ENCODE measurements at regions not wholly inside any gene's neighbourhood (a gene's known extent, or its start where the extent isn't known, plus 50 kb on each side); places are given as distances from the start of the nearest gene placed in this dataset.

DNA sequence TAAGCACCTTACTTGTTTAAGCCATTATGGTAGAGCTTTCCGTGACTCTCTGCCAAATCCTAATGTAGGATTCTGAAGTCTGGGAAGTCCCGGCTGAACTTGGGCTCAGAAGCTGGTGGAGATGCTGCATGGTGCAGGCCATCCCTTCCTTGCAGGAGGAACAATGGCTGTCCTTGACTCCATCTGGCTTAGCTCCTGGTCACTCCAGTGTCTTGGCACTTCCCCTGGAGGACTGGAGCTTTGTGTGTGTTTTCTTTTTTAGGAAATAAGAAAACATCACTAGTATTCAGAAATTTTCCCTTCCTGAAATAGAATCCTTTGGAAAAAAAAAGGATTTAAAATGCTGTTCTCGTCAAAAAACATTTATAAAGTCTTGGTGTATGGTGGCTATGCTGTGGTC lies 209.3 kb upstream of the ROPN1 start:
- no peak for DNase-seq

DNA sequence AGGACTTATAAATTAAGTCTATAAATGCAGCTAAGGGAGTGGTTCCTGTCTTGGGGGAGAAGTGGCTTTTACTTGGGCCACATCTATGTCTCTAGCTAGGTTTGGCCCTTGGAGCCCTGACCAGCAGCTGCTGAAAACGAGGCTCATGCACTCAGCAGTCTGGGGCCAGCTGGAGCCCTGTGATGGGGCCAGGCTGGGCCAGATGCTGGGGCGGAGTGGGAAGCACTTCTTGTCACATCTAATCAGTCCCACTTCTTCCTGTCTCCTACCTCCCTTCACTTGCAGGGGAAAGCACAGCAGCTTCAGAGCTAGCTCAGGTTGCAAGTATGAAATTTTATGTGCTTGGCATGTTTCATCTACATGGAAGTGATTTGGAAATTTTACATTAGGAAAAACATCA lies 209.9 kb upstream of the ROPN1 start:
- DNase-seq = peak in 1 of 3 experiments; percentile 11

DNA sequence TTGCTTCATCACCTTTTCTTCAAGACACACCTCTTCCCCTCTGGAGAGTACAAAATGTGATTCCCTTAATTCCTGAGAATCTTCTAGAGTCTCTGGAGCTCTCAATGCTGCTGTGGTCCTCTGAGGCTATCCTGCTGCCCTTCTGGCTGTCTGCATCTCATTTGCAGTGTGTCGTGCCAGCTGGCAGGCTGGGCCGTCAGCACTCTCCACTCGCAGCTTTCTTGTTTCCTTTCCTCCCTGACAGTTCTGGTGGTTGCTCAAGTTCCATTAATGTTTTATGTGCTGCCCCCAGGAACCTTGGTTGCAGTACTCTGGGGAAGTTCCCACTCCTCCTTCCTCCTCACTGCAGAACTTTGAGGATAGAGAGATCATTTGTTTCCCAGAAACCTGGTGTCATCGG lies 210.8 kb upstream of the ROPN1 start:
- no peak for DNase-seq

DNA sequence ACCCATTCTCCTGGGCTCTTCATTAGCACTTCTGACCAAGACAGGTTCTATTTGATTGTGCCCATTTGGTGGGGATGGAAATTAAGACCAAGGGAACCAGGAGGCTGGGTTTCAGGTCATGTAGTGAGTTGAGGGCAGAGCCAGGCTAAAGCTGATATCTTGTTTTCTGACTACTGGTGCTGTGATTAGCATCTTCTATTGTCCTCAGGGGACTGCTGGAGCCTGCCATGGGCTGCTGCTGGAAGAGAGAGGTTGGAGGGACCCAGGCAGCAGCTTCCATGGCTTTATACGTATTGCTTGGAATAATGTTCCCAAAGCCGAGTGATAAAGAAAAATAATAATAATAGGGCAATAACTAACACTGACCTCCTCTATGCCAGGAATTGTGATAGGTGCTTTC lies 211.4 kb upstream of the ROPN1 start:
- no peak for DNase-seq

DNA sequence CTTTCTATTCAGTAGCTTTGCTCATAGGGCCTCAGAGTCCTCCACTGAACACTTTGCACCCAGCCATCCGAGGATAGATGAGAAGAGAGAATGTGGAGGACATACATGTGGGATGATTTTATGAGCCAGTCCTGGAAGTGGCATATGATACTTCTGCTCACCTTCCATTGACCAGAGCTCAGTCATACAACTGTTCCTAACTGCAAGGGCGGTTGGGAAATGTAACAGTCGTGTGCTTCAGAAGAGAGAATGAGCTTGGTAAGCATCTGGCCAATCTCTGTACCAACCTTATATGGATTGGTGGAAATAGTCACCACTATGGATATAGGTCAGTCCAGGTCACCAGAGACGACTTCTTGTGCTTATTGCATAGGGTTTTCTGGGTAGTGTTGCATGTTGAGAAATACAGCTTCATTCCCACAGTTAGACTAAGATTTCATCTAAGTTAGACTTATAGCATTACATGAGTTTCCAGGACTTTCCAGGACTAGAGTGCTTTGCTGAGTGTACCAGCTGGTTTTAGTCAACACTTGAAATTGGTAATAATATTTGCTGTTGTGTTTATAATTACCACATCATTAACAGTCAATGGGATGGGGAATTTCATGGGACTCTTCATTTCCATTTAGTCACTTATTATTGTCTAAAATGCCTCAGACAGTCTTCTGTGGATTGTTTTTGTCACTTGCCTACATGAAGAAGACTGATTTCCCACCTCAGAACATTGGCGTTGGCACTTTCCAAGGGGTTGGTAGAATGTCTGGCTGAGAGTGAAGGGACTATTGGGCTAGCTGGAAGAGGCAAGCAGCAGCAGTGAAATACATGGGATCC lies 214.5 kb upstream of the ROPN1 start:
- DNase-seq = peak in 1 of 3 experiments; percentile 11

DNA sequence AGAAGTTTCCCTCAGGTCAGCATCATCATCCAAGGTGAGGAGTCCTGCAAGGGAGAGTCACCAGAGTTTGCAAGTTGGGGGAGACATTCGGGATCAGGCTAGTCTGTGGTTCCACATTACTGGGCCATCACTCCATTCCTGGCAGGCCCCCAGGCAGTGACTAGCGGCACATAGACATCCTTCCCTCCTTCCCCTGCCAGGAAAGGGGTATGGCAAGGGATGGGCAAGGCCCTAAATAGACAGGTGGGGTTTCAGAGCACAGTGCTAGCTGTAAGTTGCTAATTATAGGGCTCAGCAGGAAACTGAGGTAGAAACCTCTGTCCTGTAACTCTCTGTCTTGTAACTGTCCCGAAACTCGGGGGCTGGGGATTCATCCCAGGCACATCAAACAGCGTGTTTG lies 215.2 kb upstream of the ROPN1 start:
- DNase-seq = no peak

DNA sequence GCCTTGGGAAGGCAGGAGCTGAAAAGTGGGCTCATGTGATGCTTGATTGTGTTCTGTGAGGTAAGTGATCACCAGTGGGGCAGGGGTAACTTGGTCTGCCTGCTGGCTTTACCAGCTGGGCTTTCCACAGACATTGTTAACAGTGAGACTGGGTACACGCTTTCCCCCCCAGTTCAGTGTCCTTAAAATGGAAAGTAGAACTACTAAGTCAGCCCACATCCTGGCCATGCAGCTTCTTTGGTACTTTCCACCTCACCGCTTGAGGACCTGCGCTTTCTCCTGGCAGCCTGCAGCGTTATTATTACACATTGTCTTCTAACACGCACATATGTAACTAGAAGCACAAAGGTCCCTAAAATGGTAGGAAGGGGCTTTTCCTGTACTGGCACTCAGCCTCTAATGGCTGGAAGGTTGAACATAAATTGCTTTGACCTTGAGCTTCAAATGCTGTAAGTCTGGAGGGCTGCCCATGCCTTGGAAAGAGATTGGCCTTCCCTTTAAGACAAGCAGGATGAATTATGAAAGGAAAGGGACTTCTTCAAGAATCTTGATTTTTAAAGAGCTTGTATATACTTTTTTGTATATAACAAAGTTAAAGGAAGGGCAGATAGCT lies 216.1 kb upstream of the ROPN1 start:
- no peak for DNase-seq

DNA sequence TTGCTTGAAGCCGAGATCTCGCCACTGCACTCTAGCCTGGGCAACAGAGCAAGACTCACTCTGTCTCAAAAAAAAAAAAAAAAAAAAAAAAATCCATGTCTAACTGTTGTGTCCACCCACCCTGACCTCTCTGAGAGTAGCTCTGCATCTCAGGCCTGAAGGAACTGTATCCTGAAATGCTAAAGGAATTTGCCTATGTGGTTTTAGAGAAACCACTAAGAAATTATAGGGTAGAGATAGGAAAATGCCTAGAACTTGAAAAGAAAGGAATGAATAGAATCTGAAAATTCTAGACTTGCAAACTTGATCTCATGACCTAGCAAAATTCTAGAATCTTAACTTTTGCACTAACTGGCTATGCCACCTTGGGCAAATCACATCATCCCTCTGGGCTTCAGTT lies 217.5 kb upstream of the ROPN1 start:
- DNase-seq = no peak

DNA sequence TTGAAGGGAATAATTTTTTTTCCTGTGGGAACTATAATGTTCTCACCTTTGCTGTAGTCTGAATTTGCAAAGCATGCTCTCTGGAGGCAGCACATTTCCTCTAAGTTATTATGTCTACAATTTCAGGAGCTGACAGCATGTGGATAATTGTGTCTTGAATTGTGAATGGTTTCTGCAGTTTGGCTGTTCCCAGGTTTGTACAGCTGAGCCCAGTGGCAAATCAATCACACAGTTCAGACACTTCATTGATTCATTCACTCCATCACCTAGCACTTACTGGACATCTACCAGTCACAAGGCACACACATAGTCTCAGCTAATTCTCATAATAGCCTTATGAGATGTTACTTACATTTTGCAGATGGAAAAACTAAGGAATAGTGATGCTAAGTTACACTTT lies 219.0 kb upstream of the ROPN1 start:
- no peak for DNase-seq

DNA sequence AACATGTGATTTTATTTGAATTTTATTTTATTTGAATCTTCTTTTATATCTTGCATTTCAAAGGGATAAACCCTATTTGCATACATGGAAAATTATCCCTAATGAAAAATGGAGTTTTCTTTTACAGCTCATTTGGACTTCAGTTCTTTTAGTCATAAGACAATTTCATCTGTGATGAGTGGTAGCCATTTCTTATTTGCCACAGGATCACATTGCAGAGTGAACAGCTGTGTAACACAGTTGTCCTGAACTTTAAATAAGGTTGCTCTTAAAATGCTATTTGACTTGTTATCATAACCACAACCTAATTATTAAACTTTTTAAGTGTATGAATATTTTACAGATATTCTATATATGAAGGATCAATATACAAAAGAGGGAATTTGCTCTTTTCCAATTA lies 221.7 kb upstream of the ROPN1 start:
- no peak for DNase-seq

DNA sequence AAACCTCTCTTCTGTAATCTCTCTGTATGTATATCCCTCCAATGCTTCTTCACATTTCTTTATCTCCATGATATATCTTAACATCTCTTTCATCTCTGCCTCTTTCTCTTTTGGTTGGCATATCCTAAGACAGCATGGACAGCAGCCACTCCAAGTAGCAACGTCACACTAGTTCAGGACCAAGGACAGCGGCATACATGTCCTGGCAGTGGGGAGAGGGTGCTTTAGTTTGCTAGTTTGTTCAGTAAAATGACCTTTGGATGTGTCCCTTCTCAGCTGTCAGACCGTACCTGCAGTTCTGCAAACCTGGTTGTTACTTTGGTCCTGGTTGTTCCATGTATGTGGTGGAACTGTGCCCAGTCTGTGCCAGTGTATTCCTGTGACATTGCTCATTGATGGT lies 225.6 kb upstream of the ROPN1 start:
- DNase-seq = peak in 1 of 3 experiments; percentile 19

DNA sequence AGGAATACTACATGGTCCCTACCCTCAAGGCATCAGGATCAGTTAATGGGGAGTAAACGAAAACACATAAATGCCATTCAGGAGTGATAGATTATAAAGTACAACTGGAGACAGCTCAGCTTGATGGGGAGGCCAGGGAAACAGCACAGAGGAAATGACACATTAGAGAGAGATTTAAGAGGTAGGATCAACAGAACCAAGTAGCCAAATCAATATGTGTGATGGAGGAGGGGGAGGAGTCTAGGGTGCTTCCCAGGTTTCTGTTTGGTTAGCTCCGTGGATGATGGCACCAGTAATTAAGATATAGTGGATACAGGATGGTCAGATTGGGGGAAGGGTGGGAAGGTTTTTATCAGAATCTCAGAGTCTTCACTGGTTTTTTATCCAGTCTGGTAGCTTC lies 229.5 kb upstream of the ROPN1 start:
- DNase-seq = peak in 2 of 3 experiments; percentile 57 to 83

DNA sequence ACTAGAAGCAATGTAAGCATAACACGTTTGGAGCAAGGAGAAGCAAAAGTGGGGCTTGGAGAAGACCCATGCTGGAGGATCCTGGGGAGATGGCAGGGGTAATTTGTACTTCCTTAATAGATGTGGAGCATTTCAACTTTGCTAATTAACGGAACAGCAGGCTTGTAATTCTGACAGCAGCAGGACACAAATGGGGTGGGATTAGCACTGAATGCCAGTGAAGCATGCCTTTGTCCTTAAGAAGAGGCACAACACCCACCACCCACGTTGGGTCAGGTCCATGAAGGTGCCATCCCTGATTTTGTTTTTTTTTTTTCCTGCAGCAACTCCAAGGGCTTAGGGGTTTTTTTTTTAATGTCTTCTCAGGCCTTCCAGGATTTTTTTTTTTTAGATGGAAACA lies 231.9 kb upstream of the ROPN1 start:
- no peak for DNase-seq

DNA sequence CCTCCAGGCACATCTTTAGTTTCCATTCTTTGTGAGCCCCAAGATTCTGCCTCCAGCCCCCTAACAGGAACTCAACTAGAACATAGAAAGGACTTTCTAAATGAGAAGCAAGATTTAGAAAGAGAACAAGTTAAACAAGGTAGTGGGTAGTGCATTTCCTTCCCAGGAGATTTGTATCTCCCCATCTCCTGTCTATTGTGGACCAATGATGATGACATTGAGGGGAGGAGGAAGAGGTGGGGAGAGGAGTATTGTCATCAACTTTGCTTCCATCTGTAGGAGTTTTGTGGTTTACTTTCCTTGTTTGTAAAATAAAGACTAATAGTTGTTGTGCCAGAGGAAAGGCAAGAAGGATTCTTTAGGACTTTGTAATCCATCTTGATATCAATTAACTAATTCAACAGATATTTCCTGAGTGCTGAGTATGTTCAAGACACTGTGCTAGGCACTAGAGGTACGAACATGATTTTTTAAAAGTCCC lies 235.3 kb upstream of the ROPN1 start:
- no peak for DNase-seq

DNA sequence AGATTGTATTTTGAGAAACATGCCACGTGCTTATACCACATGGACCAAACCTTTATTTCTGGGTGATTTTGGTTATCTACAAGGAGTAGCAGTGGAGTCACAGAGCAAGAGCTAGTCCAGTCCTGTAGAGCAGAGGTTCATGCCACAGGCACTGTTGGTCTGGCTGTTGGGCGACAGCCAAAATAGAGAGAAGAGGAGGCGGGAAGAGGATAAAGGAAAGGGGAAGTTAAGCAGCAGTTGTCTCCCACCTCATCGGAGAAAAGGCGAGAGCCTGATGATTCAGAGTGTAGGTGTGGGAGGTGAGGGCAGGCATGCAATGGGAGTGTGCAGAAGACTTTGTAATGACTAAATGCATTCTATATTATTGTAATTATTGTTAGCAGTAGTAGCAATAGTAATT lies 237.5 kb upstream of the ROPN1 start:
- DNase-seq = no peak

DNA sequence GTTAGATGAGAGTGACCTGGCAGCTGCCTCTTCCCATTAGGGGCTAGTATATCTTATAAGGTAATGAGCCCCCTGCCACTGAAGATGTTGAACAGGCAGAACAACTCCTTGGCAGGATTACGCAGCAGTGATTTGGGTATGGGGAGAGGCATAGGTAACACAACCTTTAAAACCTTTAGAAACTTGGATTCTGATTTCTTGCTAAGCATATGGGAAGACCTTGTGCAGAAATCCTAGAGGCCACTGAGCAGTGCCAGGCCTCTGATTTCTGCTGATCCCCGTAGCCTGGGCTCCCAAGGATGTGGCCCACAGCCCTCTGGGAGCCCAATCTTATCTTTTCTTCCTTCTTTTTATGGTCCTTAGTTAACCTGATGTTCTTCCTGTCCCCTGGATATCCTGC lies 237.9 kb upstream of the ROPN1 start:
- DNase-seq = no peak

DNA sequence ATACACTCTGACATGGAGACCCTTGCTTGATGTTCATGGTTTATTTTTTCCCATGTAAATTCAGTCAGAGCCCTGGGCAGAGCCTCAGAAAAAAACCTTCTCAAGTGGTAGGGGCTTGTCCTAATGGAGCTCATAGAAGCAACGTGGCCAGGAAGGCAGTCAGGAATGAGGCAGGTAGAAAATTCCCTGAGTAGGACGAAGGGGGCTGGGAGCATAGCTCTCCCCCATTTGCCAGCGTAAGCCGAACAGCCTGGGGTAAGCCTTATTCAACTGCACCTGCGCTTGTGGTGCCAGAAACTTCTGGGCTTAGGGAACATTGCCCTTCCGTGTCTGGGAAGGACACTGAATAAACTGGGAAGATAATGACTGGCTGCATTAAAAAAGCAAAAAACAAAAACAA lies 238.5 kb upstream of the ROPN1 start:
- no peak for DNase-seq

DNA sequence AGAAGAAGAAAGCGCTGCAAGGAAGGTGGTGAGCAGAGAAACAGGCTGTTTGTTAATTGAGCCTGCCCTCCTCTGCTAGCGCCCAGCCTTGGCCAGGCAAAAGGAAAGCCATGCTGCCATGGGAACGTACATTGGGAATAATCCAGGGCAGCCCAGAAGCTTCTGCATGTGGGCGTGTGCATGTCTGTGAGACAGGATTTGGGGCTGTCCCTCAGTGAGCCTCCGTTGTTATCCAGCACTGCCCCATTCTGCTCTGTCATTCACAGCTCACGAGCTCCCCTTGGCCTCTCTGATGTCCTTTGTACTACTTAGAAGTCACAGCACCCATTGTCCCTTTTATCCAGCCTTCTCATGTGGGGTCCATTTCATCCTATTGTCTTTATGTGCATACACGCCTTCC lies 239.1 kb upstream of the ROPN1 start:
- DNase-seq = peak in 1 of 3 experiments; percentile 11

DNA sequence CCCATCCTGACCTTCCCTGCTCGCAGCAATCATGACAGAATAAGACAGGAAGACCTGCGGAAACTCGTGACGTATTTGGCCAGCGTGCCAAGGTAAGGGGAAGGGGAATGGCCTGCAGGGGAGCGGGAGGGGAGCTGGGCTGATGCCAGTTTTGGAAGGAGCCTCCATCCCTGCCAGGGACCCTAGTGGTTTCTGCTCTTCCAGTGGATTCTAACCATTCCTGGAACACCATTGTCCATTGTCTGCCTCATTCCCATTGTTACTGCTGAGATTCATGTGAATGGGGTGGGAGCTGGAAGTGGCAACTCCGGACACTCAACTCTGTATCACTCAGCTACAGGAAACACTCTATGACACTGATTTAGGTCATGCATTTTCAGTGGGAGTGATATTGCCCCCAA lies 242.9 kb upstream of the ROPN1 start:
- no peak for DNase-seq

DNA sequence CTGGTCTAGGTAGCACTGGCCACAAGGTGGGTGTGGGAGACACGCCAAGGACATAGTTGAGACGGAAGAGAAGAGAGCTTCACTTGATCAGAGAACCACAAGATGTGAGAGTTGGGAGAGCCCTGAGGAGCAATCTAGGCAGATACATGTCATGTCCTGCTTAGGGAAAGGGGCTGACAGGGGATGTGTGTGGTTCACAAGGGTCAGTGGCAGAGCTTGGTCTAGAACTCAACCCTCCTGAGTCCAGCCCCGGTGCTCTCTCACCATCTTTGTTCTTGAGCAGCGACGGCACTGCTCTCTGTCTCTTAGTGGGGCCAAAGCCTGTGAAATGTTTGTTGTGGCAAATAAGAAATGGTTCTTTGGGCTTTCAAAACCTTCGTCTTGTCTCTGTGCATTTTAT lies 243.5 kb upstream of the ROPN1 start:
- no peak for DNase-seq

DNA sequence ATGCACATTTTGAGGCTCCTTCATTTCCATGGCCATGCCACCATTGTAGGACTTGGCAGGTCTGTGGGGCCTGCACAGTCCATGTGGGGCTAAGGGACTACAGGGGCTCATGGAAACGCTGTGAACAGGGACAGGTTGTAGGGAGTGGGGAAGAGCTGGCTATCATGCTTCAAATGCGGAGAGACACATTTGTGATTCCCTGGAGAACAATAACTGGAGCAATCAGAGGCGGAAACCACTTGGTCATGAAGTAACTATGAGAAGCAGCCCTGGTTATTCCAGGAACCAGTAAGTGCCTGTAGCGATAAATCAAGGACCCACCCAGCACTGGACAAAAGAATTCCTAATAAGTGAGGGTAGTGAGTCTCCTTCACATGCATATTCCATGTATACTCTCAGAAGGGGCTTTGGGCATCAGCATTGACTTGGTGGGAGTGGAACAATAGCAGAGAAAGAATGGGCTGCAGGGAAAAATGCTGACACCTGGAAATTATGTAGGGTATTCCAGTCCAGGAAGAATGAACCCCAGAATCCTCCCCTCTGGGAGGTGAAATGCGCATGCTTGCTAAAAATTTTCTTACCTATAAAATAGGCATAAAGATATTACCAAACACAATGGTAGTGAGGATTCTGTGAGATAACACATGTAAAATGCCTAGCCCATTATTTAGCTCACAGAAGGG lies 251.4 kb upstream of the ROPN1 start:
- DNase-seq = peak in 2 of 3 experiments; percentile 6 to 90

DNA sequence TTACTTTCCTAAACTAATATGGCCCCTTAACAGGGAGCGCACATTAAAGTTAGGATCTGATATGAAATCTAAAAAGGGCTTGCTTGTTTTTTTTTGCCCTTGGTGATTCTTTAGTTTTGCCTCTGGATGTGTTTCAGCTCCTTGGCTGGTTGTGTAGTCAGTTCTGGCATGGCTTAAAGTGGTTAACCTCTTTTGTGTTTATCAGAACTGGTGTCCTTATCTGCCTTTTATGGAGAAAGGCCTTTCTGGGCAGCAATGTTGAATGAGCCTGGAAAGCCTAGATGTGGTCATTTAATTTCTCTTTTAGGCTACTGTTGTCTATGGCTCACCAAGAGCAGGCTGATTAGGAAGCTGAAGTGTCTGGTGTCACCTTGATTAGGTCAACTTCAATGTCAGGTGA lies 254.5 kb upstream of the ROPN1 start:
- DNase-seq = no peak

DNA sequence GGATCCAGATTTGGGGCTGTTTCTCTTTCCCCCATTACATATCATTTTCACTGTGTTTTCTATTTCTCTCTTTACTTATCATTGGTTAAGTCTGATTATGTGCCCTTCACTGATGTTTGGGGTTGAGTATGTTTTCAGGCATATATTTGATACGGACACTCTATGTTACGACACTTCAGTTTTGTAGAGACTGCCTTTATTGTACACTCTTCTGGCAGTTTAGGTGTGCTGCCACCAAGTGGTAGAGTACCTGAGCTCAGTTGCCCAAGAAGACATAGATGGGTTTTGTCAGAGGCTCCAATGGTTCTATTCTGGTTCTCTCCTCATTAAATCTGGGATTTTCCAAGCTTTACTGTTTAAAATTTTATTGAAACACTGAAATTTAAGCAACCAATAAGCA lies 255.0 kb upstream of the ROPN1 start:
- DNase-seq = peak; percentile 9 to 59 (median 52)

DNA sequence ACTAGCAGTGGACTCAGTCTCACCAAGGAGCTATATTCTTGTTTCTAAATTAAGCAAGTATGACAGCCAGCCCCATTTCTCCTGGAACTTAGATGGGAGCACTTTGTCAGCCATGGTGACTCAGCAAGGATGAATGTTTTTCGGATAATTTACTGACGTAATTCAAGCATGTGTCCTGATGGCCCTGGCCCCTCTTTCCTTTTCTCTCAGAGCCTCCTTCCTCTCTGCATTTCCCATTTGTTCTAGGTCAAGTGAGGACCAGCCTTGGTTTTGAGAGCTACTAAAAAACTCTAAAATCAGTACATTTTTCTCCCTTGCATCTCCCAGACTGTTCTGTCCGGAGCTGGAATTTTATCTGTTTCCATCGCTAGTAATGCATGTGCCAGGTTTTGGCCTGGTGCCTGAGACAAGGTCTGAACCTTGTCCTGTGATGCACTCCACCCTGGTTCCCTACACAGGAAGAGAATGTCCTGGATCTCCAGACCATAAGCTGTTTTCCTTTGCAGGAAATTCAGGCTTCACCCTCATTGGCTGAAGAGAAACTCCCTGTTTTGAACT lies 256.6 kb upstream of the ROPN1 start:
- DNase-seq = no peak
